Hematopoietic multipotent progenitor cell treated with erythropoietin and hydrocortisone succinate and interleukin-3 and kit ligand, for 8 days (in vitro differentiated cells): ENCODE measurements at regions not wholly inside any gene's neighbourhood (a gene's known extent, or its start where the extent isn't known, plus 50 kb on each side); places are given as distances from the start of the nearest gene placed in this dataset.

Experiments
- DNase-seq: peaks from one replicate; pipeline ENCODE4 v3.0.0-alpha.2; 2015

GRCh38 chr6:22621701-22622100 lies 52.3 kb downstream of the HDGFL1 start:
- no peak for DNase-seq

- no peak for DNase-seq
Measured at GRCh38 chr6:22622351-22622750, 53.0 kb downstream of the HDGFL1 start.

- no peak for DNase-seq
Measured at GRCh38 chr6:22622813-22623212, 53.4 kb downstream of the HDGFL1 start.

GRCh38 chr6:22627644-22628043 lies 58.3 kb downstream of the HDGFL1 start:
- no peak for DNase-seq

- DNase-seq, result no peak
Measured at GRCh38 chr6:22631091-22631490, 61.7 kb downstream of the HDGFL1 start.

- no peak for DNase-seq
Measured at GRCh38 chr6:22632581-22633145, 63.3 kb downstream of the HDGFL1 start.

- no peak for DNase-seq
Measured at GRCh38 chr6:22636452-22636851, 67.1 kb downstream of the HDGFL1 start.

- DNase-seq, result no peak
Measured at GRCh38 chr6:22637782-22638181, 68.4 kb downstream of the HDGFL1 start.

- DNase-seq, result no peak
Measured at GRCh38 chr6:22638320-22638719, 69.0 kb downstream of the HDGFL1 start.

- DNase-seq, result no peak
Measured at GRCh38 chr6:22642254-22642653, 72.9 kb downstream of the HDGFL1 start.

- DNase-seq, result no peak
Measured at GRCh38 chr6:22643780-22644179, 74.4 kb downstream of the HDGFL1 start.

- no peak for DNase-seq
Measured at GRCh38 chr6:22647719-22648118, 78.4 kb downstream of the HDGFL1 start.

- no peak for DNase-seq
Measured at GRCh38 chr6:22651731-22652130, 82.4 kb downstream of the HDGFL1 start.

- no peak for DNase-seq
Measured at GRCh38 chr6:22653980-22654610, 84.7 kb downstream of the HDGFL1 start.

- no peak for DNase-seq
Measured at GRCh38 chr6:22656706-22657351, 87.5 kb downstream of the HDGFL1 start.

- no peak for DNase-seq
Measured at GRCh38 chr6:22657352-22657980, 88.1 kb downstream of the HDGFL1 start.

GRCh38 chr6:22658183-22658582 lies 88.8 kb downstream of the HDGFL1 start:
- no peak for DNase-seq

GRCh38 chr6:22658934-22659333 lies 89.6 kb downstream of the HDGFL1 start:
- no peak for DNase-seq

- no peak for DNase-seq
Measured at GRCh38 chr6:22664968-22665367, 95.6 kb downstream of the HDGFL1 start.

GRCh38 chr6:22666021-22666420 lies 96.7 kb downstream of the HDGFL1 start:
- no peak for DNase-seq

- DNase-seq, result no peak
Measured at GRCh38 chr6:22666586-22666985, 97.2 kb downstream of the HDGFL1 start.

GRCh38 chr6:22667855-22668254 lies 98.5 kb downstream of the HDGFL1 start:
- no peak for DNase-seq

- no peak for DNase-seq
Measured at GRCh38 chr6:22668307-22668706, 98.9 kb downstream of the HDGFL1 start.

GRCh38 chr6:22668717-22669116 lies 99.4 kb downstream of the HDGFL1 start:
- no peak for DNase-seq
